HG02763 (cell line): ENCODE measurements at regions not wholly inside any gene's neighbourhood (a gene's known extent, or its start where the extent isn't known, plus 50 kb on each side); places are given as distances from the start of the nearest gene placed in this dataset.

ENCODE experiments used
- ATAC-seq: cut with Tn5 transposase; IDR thresholded peaks from one replicate; pipeline ENCODE4 v1.9.1; 2021; ENCODE audit warnings: mild to moderate bottlenecking, moderate library complexity; ENCODE audit not compliant: unreplicated experiment

- ATAC-seq = no peak
Observed at GRCh38 chr3:103585809-103586208, 1151.0 kb downstream of the ZPLD1 start.

- no peak for ATAC-seq
Observed at GRCh38 chr3:103589770-103590169, 1155.0 kb downstream of the ZPLD1 start.

DNA sequence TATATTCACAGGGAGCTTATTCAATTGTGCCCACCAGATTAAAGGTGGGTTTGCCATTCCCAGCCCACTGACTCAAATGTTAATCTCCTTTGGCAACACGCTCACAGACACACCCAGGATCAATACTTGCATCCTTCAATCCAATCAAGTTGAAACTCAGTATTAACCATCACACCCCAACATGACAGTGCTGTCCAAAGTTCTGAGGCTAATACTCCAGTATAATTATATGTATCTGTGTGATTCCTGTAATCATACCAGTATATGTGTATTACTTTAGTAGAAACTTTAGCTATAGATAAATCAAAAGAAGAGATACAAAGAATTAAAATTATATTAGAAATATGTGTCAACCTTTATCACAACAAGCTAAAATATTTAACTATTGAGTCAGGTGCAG is 1166.0 kb downstream of the ZPLD1 start:
- ATAC-seq = no peak

- no peak for ATAC-seq
Observed at GRCh38 chr3:103601666-103602065, 1166.9 kb downstream of the ZPLD1 start.

DNA sequence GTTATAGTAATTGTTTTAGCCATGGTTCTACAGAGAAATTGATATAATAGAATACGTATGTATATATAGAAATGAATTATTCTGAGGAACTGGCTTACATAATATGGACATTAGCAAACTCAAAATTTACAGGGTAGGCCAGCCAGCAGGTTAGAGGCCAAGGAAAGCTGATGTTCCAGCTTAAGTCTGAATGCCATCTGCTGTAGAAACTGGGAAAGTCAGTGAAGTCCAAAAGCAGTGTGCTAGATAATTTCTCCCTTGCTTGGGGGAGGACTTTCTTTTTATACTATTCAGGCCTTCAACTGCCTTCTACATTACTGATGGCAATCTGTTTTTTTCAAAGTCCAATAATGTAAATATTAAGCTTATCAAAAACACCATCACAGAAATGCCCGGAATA is 1174.7 kb downstream of the ZPLD1 start:
- no peak for ATAC-seq

DNA sequence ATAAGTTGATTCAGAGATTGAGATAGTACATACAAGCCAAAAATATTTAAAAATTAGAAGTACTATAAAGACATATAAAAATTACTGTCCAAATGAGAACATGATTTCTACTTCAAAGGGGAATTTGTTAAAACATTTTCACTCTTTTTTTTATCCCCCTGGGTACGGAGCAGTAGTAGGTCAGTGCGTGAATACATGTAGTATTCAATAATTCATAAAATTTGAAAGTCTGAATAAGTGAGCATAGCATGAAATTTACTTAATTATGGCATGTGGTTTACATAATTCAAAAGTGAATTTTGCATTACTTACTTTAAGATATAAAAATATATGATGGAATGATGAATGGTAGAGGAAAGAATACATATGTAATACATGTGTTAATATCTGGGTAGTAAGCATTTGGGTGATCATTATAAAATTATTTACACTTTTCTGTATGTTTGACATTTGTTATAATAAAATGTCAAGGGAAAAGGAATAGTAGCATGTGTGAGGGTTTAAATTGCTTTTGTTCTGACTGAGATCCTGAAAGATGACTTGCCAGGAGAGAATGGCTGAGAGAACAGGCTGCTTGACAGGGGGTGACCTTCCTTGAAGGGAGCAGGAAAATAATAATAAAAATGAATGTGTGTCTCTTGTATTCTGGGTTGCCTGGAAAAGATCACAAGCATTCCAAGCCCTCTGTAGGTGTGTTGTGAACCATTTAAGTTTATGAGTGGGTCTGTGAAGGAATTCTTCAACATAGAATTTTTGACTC is 1178.8 kb downstream of the ZPLD1 start:
- ATAC-seq = no peak

DNA sequence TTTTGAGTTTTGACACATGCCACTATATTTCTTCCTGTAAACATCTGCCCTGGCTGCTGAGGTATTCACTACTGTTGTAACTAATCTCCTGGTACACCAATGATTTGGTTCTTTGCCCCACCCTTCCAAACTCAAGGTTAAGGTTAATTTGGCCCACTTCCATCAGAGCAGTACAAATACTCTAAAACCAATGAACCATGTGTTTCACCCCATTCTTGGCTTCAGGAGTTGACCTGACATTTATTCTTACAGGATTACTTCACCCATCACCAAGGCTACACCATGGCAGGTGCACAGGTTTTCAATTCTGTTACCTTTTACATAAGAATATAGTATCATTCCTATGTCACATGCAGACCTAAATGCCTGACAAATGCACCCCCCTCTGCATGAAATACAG is 1179.9 kb downstream of the ZPLD1 start:
- ATAC-seq = no peak

- no peak for ATAC-seq
Observed at GRCh38 chr3:103617961-103618360, 1183.1 kb downstream of the ZPLD1 start.

DNA sequence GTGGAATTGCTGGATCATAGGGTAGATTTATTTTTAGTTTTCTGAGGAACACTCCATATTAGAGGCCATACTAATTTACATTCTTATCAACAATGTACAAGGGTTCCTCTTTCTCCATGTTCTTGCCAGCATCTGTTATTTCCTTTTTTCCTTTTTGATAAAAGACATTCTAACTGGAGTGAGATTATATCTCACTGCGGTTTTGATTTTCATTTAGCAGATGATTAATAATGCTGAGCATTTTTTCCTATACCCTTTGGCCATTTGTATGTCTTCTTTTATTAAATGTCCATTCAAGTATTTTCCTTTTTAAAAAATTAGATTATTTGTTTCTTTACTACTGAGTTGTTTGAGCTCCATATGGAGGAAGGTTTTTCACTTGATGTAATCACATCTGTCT is 1189.5 kb downstream of the ZPLD1 start:
- ATAC-seq = no peak

GRCh38 chr3:103629391-103629790 is 1194.6 kb downstream of the ZPLD1 start:
- ATAC-seq = no peak

DNA sequence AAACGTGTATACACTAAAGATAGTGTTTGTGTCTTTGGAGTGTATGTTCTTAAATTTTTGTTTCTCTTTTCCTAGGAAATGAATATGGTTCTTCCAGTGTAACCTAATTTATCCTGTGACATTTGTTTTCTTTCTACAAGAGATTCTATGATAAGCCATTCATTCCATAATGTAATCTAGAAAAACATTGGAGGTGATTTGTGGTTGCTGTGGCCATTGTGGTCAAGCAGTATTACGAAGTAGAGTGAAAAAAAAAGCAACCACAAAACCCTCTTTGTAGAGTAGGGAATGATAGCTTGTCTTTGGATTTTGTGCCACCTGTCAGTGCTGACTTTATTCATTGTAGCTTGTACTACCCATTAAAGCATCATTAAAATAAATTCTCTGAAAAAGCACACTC is 1209.6 kb downstream of the ZPLD1 start:
- no peak for ATAC-seq

DNA sequence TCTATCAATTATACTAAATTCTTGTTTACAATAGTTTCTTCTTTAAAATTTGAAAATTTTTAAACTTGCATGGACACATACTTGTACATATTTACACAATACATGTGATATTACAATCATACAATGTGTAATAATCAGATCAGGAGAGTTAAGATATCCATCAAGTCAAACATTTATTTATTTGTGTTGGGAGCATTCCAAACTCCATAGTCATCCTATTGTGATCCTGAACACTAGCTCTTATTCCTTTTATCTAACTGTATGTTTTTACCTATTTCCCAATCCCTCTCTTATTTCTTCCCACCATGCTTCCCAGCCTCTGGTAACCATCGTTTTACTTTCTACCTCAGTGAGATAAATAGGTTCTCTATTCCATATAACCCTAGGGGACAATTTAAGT is 1219.2 kb downstream of the ZPLD1 start:
- ATAC-seq = no peak

DNA sequence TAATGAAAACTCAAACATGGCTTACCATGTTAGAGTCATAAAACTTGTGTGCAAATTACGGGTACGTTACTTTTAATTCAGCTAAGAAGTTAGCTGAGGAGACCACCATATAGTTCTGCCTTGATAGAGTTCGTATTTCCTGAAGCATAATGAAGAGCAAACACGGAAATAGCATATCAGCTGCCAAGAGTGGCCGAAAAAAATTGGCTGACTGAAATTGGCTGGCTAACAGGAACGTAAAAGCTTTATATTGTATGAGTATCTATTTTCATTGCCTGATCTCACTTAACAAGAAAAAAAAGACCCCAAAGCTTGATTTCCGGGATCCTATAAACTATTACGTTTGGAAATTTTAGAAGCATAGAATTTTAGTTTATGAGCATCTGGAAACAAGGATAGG is 1222.9 kb downstream of the ZPLD1 start:
- no peak for ATAC-seq

- no peak for ATAC-seq
Observed at GRCh38 chr3:103660810-103661209, 1226.0 kb downstream of the ZPLD1 start.

DNA sequence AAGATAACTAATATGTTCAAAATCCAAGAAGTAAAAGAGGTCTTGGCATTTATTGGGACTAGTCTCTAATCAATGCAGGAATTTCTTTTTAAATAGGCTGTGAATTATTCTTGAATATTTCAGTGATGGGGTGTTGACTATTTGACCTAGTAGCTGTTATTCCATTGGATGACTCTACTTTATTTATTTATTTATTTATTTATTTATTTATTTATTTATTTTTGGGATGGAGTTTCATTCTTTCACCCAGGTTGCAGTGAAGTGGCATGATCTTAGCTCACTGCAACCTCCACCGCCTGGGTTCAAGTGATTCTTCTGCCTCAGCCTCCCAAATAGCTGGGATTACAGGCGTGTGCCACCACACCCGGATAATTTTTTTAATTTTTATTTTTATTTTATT is 1227.8 kb downstream of the ZPLD1 start:
- ATAC-seq = no peak

GRCh38 chr3:103672346-103672745 is 1237.5 kb downstream of the ZPLD1 start:
- ATAC-seq = no peak

DNA sequence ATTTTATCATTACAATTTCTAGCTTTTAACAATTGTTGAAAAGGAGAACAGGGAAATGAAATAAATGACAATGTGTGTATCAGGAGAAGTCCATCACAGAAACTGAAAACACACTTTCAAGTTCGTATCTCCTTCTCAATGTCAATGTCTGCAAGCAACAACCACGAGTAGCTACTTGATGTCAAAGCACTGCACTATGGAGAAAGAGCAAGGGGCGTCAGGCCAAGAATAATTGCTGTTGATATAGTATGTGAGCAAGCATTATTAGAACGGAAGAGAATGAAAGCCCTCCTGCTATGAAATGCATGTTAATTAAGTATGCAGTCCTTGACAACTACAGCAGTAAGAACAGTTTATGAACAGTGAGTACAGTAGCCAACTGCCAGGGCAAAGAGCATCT is 1250.1 kb downstream of the ZPLD1 start:
- no peak for ATAC-seq

DNA sequence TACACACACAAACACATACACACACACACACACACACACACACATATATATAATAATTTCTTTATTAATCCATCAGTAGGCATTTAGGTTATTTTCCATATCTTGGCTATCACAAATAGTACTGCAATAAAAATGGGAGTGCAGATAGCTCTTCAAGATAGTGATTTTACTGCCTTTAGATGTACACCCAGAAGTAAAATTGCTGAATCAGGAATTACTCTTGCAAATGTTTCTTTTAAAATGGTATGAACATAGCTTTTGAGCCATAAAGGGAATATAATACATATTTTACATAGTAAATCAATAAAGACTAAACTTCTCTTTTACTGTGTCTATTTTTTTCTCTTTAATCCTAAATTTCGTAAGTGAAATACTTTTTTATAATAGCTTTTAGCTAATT is 1251.1 kb downstream of the ZPLD1 start:
- ATAC-seq = no peak

GRCh38 chr3:103690536-103690935 is 1255.7 kb downstream of the ZPLD1 start:
- ATAC-seq = no peak

DNA sequence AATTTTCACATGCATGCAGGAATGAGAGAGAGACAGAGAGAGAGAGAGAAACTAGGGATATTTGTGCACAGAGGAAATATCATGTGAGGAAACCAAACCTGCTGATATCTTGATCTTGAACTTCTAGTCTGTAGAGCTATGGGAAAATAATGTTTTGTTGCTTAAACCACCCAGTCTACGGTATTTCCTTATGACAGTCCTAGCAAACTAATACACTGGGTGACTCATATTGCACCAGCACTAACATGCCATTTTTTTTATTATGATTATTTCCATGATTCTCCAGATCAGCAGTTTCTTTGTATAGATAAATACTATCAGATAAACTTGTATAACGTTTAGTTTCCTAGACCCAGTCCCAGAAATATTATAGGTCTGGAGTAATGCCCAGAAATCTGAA is 1259.0 kb downstream of the ZPLD1 start:
- ATAC-seq = no peak

GRCh38 chr3:103698646-103699045 is 1263.8 kb downstream of the ZPLD1 start:
- no peak for ATAC-seq

DNA sequence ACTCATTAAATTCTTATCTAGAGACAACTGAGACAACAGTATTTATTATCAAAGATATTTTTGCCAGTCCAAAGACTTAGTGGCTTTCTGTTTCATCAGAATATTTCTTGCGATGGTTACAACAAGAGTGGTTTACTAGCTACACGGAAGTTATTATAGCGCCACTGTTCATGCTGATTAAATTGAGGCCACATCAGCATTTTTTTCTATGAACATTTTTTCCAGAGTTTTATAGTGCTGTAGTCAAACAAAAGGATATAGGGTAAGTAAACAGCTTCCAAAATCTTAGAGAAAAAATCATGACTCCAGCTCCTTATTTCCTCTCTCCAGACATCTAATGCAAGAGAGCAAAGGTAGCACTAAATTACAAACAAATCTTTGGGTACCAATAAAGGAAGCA is 1264.4 kb downstream of the ZPLD1 start:
- ATAC-seq = no peak

GRCh38 chr3:103705641-103706040 is 1270.8 kb downstream of the ZPLD1 start:
- no peak for ATAC-seq
